ENCODE measurements at regions not wholly inside any gene's neighbourhood (a gene's known extent, or its start where the extent isn't known, plus 50 kb on each side); places are given as distances from the start of the nearest gene placed in this dataset.

GRCh38 chr6:99219788-99220187 is 129.7 kb downstream of the FAXC start:
- Histone ChIP-seq H3K9me2 (ENCODE audit: insufficient read depth) (no peaks in the 10 kb centered on the region), H4K20me1 (ENCODE audit: insufficient read depth) (no peaks in the 10 kb centered on the region), H2AFZ (ENCODE audit: low read depth, low read length, poor library complexity, severe bottlenecking) (no peak overlapping the region), H3K4me1 (ENCODE audit: control insufficient read depth in 1 of 2, insufficient read depth in 2 of 2, low read length in 2 of 2) (0 out of 4 replicates have a peak, but pooled peaks cover 0 to 5% of the 10 kb centered on the region in 2 experiments), H3K4me2 (ENCODE audit: low read length) (peak overlapping the region; percentile 24; the same call in 1 of the 2 replicates), H3K9ac (ENCODE audit: low read length) (no peak overlapping the region), H3K79me2 (ENCODE audit: insufficient read depth, low read length) (no peaks in the 10 kb centered on the region), H3K4me3 (replicated peaks in 1 of 2; ENCODE audit: low read depth in 1 of 2, low read length in 2 of 2) (no peak overlapping the region), H3K27me3 (ENCODE audit: insufficient read depth, low read length) (no peaks in the 10 kb centered on the region), H3K36me3 (ENCODE audit: control insufficient read depth in 1 of 2, insufficient read depth in 2 of 2, low read length in 2 of 2) (no peaks in the 10 kb centered on the region), H3K27ac (ENCODE audit: low read depth, low read length) (no peak overlapping the region), H3K9me3 (ENCODE audit: control insufficient read depth in 1 of 2, insufficient read depth in 1 of 2, low read depth in 1 of 2, low read length in 2 of 2) (no peaks in the 10 kb centered on the region)
- DNase-seq (ENCODE audit: low read depth, low spot score) (peak; percentile 24), ATAC-seq (peak; percentile 99)
- TF ChIP-seq CTCF (IDR thresholded peaks at IDR 0.05 in 2 of 3, conservative IDR thresholded peaks at IDR 0.05 in 1 of 3; ENCODE audit: borderline replicate concordance in 1 of 3, insufficient read depth in 1 of 3, low read depth in 2 of 3, low read length in 2 of 3) (peak; percentile 37 to 57 (median 56); a peak in 5 of 6 replicates), SIN3A (IDR thresholded peaks at IDR 0.05; ENCODE audit: low read depth) (no peak), TCF7L2 (IDR thresholded peaks at IDR 0.05; ENCODE audit: borderline replicate concordance, extremely low read depth, insufficient read depth, insufficient read length) (no peak), CBX3 (IDR thresholded peaks at IDR 0.05; ENCODE audit: low read depth) (no peak), CEBPB (IDR thresholded peaks at IDR 0.05; ENCODE audit: low read depth) (no peak), RAD21 (IDR thresholded peaks at IDR 0.05; ENCODE audit: low read depth) (peak; percentile 59), SRF (IDR thresholded peaks at IDR 0.05; ENCODE audit: low read depth) (no peak), ATF3 (IDR thresholded peaks at IDR 0.05) (no peak), ZFX (IDR thresholded peaks at IDR 0.05) (no peak), JUND (IDR thresholded peaks at IDR 0.05) (no peak), REST (IDR thresholded peaks at IDR 0.05; ENCODE audit: low read depth) (no peak), FOSL1 (IDR thresholded peaks at IDR 0.05; ENCODE audit: low read depth) (no peak), YY1 (IDR thresholded peaks at IDR 0.05; ENCODE audit: extremely low read depth, insufficient replicate concordance, low read depth, low read length) (no peak), EZH2phosphoT487 (IDR thresholded peaks at IDR 0.05; ENCODE audit: borderline replicate concordance) (no peak), EGR1 (IDR thresholded peaks at IDR 0.05; ENCODE audit: low read depth) (no peak), ELF1 (IDR thresholded peaks at IDR 0.05; ENCODE audit: borderline replicate concordance, low read depth) (no peak), POLR2A (IDR thresholded peaks at IDR 0.05; ENCODE audit: borderline replicate concordance, extremely low read depth, insufficient read depth, insufficient read length) (no peak)
- intact Hi-C loops (cut with micrococcal nuclease) = loop anchor here (2.0 kb wide), 1 partner anchor 67 kb away; no protein-coding TSS in a partner anchor
- ChIA-PET RAD21 (ENCODE audit: low non-redundant PET in 1 of 2, low total read pairs in 2 of 2, uncharacterized antibody in 2 of 2, unreplicated experiment in 2 of 2) (no interaction called here), POLR2A (no interaction called here), CTCF (interaction anchor here (0.6 to 1.0 kb wide), 2 partner anchors 68 to 69 kb away, joined by 3 to 5 read pairs; no protein-coding TSS in a partner anchor)
- BruUV-seq (replicated peaks) = no TSS peak

Data from HCT116 (cell line).